ENCODE measurements at regions not wholly inside any gene's neighbourhood (a gene's known extent, or its start where the extent isn't known, plus 50 kb on each side); places are given as distances from the start of the nearest gene placed in this dataset.

DNA sequence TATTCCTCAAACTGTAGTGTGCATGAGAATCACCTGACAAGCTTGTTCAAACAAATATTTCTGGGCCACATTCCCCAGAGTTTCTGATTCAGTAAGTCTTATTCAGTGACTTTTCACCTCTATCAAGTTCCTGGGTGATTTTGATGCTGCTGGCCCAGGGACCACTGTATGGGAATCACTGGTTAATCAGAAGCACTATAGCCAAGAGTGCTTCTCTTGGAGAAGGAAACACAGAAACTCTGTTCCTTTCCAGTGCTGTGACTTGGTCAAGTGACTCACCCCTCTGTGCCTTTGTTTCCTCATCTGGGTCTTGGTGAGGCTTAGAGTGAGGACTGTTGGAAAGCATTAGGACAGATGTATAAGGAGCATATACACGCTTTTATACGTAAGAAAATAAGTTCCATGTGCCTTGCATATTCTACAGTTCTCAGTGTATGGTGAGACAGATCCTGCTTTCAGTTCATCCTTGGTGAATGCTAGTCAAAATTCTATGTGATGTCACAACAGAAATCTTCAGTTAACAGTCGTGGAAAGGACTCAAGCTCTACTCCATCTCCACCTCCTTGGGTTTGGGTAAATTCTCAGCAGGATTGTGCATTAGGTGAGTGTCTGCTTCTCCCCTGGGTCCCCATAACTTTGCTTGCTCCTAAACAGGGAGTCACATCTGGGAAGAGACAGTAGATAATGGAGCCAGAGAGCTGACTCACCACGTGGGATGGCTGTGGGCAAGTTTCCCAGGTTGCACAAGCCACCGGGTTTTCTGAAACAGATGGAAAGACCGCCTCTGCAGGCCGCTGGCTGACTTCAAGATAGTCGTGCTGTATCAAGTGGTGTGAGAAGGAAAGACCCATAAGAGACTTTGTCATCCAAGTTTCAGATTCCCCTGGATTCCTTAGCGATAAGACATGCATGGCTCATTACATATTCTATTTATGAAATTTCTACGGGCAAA is 117.0 kb downstream of the NXNL2 start:
- H3K4ac ChIP-seq (replicated peaks; ENCODE audit: insufficient read length, low read depth, low read length) = no peak overlapping the region
- H2BK12ac ChIP-seq (ENCODE audit: low read depth, low read length) = no peak overlapping the region
- peak overlapping the region; percentile 7; the same call in 1 of the 2 replicates for H2AFZ ChIP-seq (ENCODE audit: low read length)
- no peaks in the 10 kb centered on the region for H3K79me2 ChIP-seq (ENCODE audit: control insufficient read depth in 1 of 2, insufficient read depth in 2 of 2, low read length in 2 of 2)
- H3K27ac ChIP-seq (ENCODE audit: low read depth, low read length) = no peak overlapping the region
- DNase-seq (ENCODE audit: low read depth in 1 of 2, low spot score in 2 of 2) (no peak), FAIRE-seq (no peak)
- CTCF ChIA-PET (ENCODE audit: partially characterized antibody) = interaction anchor here (1.1 kb wide), 1 partner anchor 9 kb away, joined by 3 read pairs; no protein-coding TSS in a partner anchor
- no peaks in the 10 kb centered on the region for H3K79me1 ChIP-seq (ENCODE audit: low read depth, low read length)
- no peak overlapping the region for H2BK5ac ChIP-seq (ENCODE audit: low read depth, low read length)
- no peak overlapping the region for H2BK20ac ChIP-seq (ENCODE audit: low read length)
- POLR2A ChIA-PET (ENCODE audit: partially characterized antibody) = no interaction called here
- H3K23ac ChIP-seq (ENCODE audit: insufficient read length) = no peak overlapping the region
- no peak overlapping the region for H3K4me3 ChIP-seq (ENCODE audit: extremely low read depth in 1 of 4, insufficient read depth in 2 of 4, low read depth in 3 of 4, low read length in 4 of 4)
- no peak overlapping the region for H3K18ac ChIP-seq (ENCODE audit: extremely low read depth, low read length)
- 93% methylated on average over 10 of the region's 10 CpGs; no CpG with 5 or more reads in 1 of the 2 experiments for WGBS, 2 experiments (ENCODE audit: extremely low coverage in 1 of 2, insufficient coverage in 1 of 2, insufficient read length in 1 of 2, insufficient replicate concordance in 2 of 2, low coverage in 1 of 2, low lambda C conversion rate in 2 of 2, missing lambda C conversion rate in 1 of 2)
- H2AK5ac ChIP-seq (ENCODE audit: low read depth, low read length) = no peak overlapping the region
- no peak overlapping the region for H3K9ac ChIP-seq (replicated peaks in 1 of 4; ENCODE audit: extremely low read depth in 1 of 4, low read depth in 3 of 4, low read length in 3 of 4)
- H3K56ac ChIP-seq (replicated peaks; ENCODE audit: insufficient read length, low read depth, low read length) = no peak overlapping the region
- H3K14ac ChIP-seq (ENCODE audit: insufficient read length) = no peak overlapping the region
- no peak overlapping the region for H2BK120ac ChIP-seq (replicated peaks; ENCODE audit: low read depth, low read length)
- H4K5ac ChIP-seq (ENCODE audit: insufficient read length, low read depth, low read length) = no peak overlapping the region
- no peaks in the 10 kb centered on the region for H3K23me2 ChIP-seq (ENCODE audit: low read depth, low read length)
- H3K4me2 ChIP-seq (ENCODE audit: insufficient read depth in 1 of 2, low read depth in 2 of 2, low read length in 2 of 2) = no peak overlapping the region
- no peaks in the 10 kb centered on the region for H3K36me3 ChIP-seq (ENCODE audit: control insufficient read depth in 2 of 4, insufficient read depth in 4 of 4, low read length in 3 of 4)
- H3K27me3 ChIP-seq (replicated peaks in 1 of 4; ENCODE audit: control insufficient read depth in 3 of 4, extremely low read depth in 1 of 4, insufficient read depth in 3 of 4, low read length in 3 of 4) = no peaks in the 10 kb centered on the region
- no peaks in the 10 kb centered on the region for H3K9me3 ChIP-seq (ENCODE audit: insufficient read depth in 2 of 2, low read depth in 1 of 2, low read length in 1 of 2)
- H3K4me1 ChIP-seq (replicated peaks in 1 of 4; ENCODE audit: control insufficient read depth in 3 of 4, insufficient read depth in 4 of 4, low read length in 3 of 4) = no peaks in the 10 kb centered on the region
- no peak overlapping the region for H4K8ac ChIP-seq (ENCODE audit: extremely low read depth, insufficient read depth, low read length)
- no peak overlapping the region for H4K91ac ChIP-seq (replicated peaks; ENCODE audit: insufficient read length, low read length)
- no peak overlapping the region for H2BK15ac ChIP-seq (ENCODE audit: low read length)
- H4K20me1 ChIP-seq (replicated peaks in 1 of 2; ENCODE audit: control insufficient read depth in 1 of 2, insufficient read depth in 2 of 2, low read length in 2 of 2) = no peaks in the 10 kb centered on the region
- TF ChIP-seq USF2 (IDR thresholded peaks at IDR 0.05; ENCODE audit: low read length) (no peak), ZNF274 (IDR thresholded peaks at IDR 0.05; ENCODE audit: borderline replicate concordance, extremely low read depth, low read length) (no peak), KDM1A (IDR thresholded peaks at IDR 0.05; ENCODE audit: borderline replicate concordance, low read length) (no peak), JUN (IDR thresholded peaks at IDR 0.05; ENCODE audit: low read depth, low read length) (no peak), JUND (IDR thresholded peaks at IDR 0.05; ENCODE audit: low read length) (no peak), POLR2A (IDR thresholded peaks at IDR 0.05; ENCODE audit: control extremely low read depth in 1 of 2, low read depth in 2 of 2, low read length in 2 of 2) (no peak), CTBP2 (IDR thresholded peaks at IDR 0.05; ENCODE audit: borderline replicate concordance, insufficient read depth, insufficient read length, low read length) (no peak), PHF8 (conservative IDR thresholded peaks at IDR 0.05; ENCODE audit: low read depth, low read length) (no peak), HDAC2 (IDR thresholded peaks at IDR 0.05; ENCODE audit: borderline replicate concordance in 1 of 2, low read depth in 2 of 2, low read length in 2 of 2) (no peak), SAP30 (IDR thresholded peaks at IDR 0.05; ENCODE audit: insufficient read depth, insufficient replicate concordance, low read length) (no peak), FOSL1 (IDR thresholded peaks at IDR 0.05; ENCODE audit: insufficient read depth, low read depth, low read length) (no peak)

Data from H1 (cell line).